Neutrophil (primary cell): ENCODE measurements at regions not wholly inside any gene's neighbourhood (a gene's known extent, or its start where the extent isn't known, plus 50 kb on each side); places are given as distances from the start of the nearest gene placed in this dataset.

ENCODE experiments used
- H3K27ac ChIP-seq: fragments of 200-600 bp; sonication (generic); 2 replicates; pipeline ENCODE4 v1.5.1; 2016; ENCODE audit warnings: mild to moderate bottlenecking, moderate library complexity
- H3K27me3 ChIP-seq: fragments of 200-600 bp; sonication (generic); 2 replicates; pipeline ENCODE4 v1.6.0; 2016; ENCODE audit warnings: mild to moderate bottlenecking
- H3K36me3 ChIP-seq: fragments of 200-600 bp; sonication (generic); 2 replicates; pipeline ENCODE4 v1.5.1; 2017
- H3K4me1 ChIP-seq, 2 experiments: fragments of 200-600 bp in 1 of 2; sonication (generic) in 1 of 2; 1 replicate in 1 of 2; 2 replicates in 1 of 2; pipeline versions ENCODE4 v1.5.1 to v1.6.1; 2013 to 2016; ENCODE audit warnings: low read depth in 1 of 2, low read length in 1 of 2, mild to moderate bottlenecking in 1 of 2, moderate library complexity in 1 of 2; ENCODE audit not compliant: control insufficient read depth in 1 of 2, insufficient read depth in 1 of 2
- H3K4me3 ChIP-seq, 2 experiments: fragments of 200-600 bp in 1 of 2; sonication (generic) in 1 of 2; 1 replicate in 1 of 2; 2 replicates in 1 of 2; pipeline ENCODE4 v1.5.1; 2013 to 2016; ENCODE audit warnings: low read depth in 1 of 2, low read length in 1 of 2, mild to moderate bottlenecking in 1 of 2, moderate library complexity in 1 of 2
- H3K9me3 ChIP-seq: fragments of 200-600 bp; sonication (generic); 2 replicates; pipeline ENCODE4 v1.5.1; 2016
- TF ChIP-seq, protein P1 (sequence below): fragments of 200-600 bp; sonication (generic); IDR thresholded peaks from 2 replicates; pipeline ENCODE4 v1.5.1; 2016; ENCODE audit warnings: antibody characterized with exemption

GRCh38 chr4:122243785-122244184 lies 91.7 kb downstream of the BLTP1 start:
- H3K36me3 ChIP-seq, result peaks cover 75% of the 10 kb centered on the region
- H3K27ac ChIP-seq, result no peak overlapping the region
- no peaks in the 10 kb centered on the region for H3K27me3 ChIP-seq
- no peaks in the 10 kb centered on the region for H3K9me3 ChIP-seq
- peaks cover 0 to 8% of the 10 kb centered on the region in 2 experiments for H3K4me1 ChIP-seq
- H3K4me3 ChIP-seq, result no peak overlapping the region
- TF ChIP-seq, protein P1, sequence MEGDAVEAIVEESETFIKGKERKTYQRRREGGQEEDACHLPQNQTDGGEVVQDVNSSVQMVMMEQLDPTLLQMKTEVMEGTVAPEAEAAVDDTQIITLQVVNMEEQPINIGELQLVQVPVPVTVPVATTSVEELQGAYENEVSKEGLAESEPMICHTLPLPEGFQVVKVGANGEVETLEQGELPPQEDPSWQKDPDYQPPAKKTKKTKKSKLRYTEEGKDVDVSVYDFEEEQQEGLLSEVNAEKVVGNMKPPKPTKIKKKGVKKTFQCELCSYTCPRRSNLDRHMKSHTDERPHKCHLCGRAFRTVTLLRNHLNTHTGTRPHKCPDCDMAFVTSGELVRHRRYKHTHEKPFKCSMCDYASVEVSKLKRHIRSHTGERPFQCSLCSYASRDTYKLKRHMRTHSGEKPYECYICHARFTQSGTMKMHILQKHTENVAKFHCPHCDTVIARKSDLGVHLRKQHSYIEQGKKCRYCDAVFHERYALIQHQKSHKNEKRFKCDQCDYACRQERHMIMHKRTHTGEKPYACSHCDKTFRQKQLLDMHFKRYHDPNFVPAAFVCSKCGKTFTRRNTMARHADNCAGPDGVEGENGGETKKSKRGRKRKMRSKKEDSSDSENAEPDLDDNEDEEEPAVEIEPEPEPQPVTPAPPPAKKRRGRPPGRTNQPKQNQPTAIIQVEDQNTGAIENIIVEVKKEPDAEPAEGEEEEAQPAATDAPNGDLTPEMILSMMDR, result no peak

- no peaks in the 10 kb centered on the region for H3K27me3 ChIP-seq
- H3K27ac ChIP-seq, result no peak overlapping the region
- TF ChIP-seq, protein P1, result no peak
These were observed 92.6 kb downstream of the BLTP1 start for GRCh38 chr4:122244764-122245163.

DNA sequence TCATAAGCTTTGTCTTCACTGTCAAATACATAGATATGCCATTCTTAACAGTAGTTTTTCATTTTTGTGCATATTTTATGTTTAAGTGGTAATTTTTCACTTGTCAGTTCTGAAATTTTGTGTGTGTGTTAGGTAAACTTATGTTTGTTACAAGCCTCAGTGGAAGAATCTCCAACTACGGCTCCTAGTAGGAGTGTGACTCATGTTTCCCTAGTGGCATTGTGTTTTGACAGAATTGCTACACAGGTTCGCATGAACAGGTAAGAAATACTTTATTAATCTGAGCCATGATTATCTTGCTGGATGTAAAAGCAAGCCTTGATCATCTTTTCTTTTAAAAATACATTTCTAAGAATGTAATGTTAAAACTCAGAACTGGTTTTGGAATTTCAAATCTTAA lies 94.4 kb downstream of the BLTP1 start:
- Histone ChIP-seq H3K36me3 (peaks cover 81% of the 10 kb centered on the region), H3K4me1 (peaks cover 0 to 2% of the 10 kb centered on the region in 2 experiments), H3K27ac (no peak overlapping the region), H3K27me3 (no peaks in the 10 kb centered on the region), H3K4me3 (no peak overlapping the region), H3K9me3 (no peaks in the 10 kb centered on the region)
- TF ChIP-seq, protein P1, result no peak

More at GRCh38 chr4:122244764-122245163, 92.6 kb downstream of the BLTP1 start:
- Histone ChIP-seq H3K4me1 (peaks cover 0 to 8% of the 10 kb centered on the region in 2 experiments), H3K4me3 (no peak overlapping the region), H3K36me3 (peaks cover 74% of the 10 kb centered on the region), H3K9me3 (no peaks in the 10 kb centered on the region)

DNA sequence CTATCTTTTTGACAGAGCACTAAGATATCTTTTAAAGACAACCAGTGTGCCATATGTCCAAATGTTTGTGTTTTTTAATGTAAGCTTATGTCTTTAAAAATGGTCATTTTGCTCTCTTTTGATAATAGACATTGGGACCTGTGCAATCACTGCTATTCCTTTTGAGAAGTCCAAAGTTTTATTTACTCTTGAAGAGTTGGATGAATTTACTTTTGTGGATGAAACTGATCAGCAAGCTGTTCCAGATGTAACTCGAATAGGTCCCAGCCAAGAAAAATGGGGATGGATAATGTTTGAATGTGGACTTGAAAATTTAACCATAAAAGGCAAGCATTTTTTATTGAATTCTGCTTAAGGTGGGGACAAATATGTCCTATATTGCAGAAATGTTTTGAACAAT lies 97.2 kb downstream of the BLTP1 start:
- H3K36me3 ChIP-seq, result peaks cover 89% of the 10 kb centered on the region
- TF ChIP-seq, protein P1, result no peak

DNA sequence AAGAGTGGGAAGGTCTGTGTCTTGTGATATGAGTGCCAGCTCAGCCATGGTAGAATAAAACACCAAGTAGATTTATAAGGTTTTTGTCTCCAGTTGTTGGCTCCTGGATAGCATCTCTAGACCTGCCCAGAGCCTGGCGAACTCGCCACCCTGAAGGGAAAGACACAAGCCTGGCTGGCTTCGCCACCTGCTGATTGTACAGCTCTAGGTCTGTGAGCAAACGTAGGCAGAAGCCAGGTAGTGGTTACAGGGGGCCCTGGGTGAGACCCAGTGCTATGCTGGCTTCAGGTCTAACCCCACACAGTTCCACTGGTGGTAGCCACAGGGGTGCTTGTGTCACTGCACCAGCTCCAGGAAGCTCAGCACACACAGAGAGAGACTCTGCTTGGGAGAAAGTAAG lies 100.5 kb downstream of the BLTP1 start:
- TF ChIP-seq, protein P1, result no peak
- H3K4me3 ChIP-seq, result no peak overlapping the region
- H3K36me3 ChIP-seq, result peaks cover 84% of the 10 kb centered on the region

More for the DNA sequence above, 97.2 kb downstream of the BLTP1 start:
- H3K4me1 ChIP-seq, result no peaks in the 10 kb centered on the region
- no peaks in the 10 kb centered on the region for H3K9me3 ChIP-seq
- H3K27ac ChIP-seq, result no peak overlapping the region
- no peak overlapping the region for H3K4me3 ChIP-seq
- H3K27me3 ChIP-seq, result no peaks in the 10 kb centered on the region

DNA sequence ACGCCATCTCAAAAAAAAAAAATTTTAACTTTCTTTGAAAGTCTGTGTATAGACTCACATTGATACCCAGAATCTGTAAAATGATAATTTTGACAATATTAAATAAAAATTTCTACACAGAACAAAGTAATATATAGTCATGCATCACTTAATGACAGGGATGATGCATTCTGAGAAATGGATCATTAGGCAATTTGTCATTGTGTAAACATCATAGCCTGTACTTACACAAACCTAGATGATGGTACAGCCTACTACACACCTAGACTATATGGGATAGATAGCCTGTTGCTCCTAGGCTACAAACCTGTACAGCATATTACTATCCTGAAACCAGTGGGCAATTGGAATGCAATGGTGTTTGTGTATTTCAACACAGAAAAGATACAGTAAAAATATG lies 107.7 kb downstream of the BLTP1 start:
- Histone ChIP-seq H3K4me1 (peaks cover 71 to 78% of the 10 kb centered on the region in 2 experiments), H3K9me3 (no peaks in the 10 kb centered on the region), H3K4me3 (no peak overlapping the region), H3K27ac (no peak overlapping the region), H3K27me3 (no peaks in the 10 kb centered on the region), H3K36me3 (peaks cover 81% of the 10 kb centered on the region)
- TF ChIP-seq, protein P1, result no peak

More for the DNA sequence above, 100.5 kb downstream of the BLTP1 start:
- Histone ChIP-seq H3K27ac (no peak overlapping the region), H3K4me1 (peaks cover 17 to 20% of the 10 kb centered on the region in 2 experiments), H3K9me3 (no peaks in the 10 kb centered on the region), H3K27me3 (no peaks in the 10 kb centered on the region)
